ENCODE measurements at regions not wholly inside any gene's neighbourhood (a gene's known extent, or its start where the extent isn't known, plus 50 kb on each side); places are given as distances from the start of the nearest gene placed in this dataset.

DNA sequence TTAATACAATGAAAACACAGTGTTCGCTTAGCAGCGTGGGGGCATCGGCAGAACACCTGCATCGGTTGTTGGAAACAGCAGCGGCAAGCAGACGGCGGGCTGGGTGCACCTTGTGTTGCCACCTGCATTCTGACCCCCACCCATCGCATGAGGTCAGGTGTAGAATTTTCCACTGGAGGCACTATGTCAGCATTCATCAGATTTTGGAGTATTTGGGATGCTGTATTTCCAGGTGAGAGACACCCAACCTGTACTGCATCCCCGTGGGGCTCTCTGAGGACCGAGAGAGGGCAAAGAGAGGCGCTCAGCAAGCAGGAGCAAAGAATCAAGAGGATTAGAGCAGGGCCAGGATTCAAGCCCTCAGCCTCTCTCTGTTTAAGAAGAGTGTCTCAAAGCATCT is 116.4 kb upstream of the MGMT start:
- POLR2A ChIA-PET = no interaction called here
- no TSS peak for BruUV-seq (replicated peaks)
- FAIRE-seq (no peak), ATAC-seq (no peak), DNase-seq (ENCODE audit: extremely low read depth in 1 of 4, low spot score in 3 of 4) (no peak)
- CTCF ChIA-PET (ENCODE audit: low intra/inter-chr PET ratio) = no interaction called here
- WGBS (ENCODE audit: insufficient coverage, low coverage, missing lambda C conversion rate) = 0% methylated on average over 11 of the region's 11 CpGs
- no peak overlapping the region for H2AFZ ChIP-seq (ENCODE audit: low read depth, low read length)
- H3K9me3 ChIP-seq (replicated peaks; ENCODE audit: control insufficient read depth, insufficient read depth, low read depth, low read length) = no peaks in the 10 kb centered on the region
- H3K9ac ChIP-seq (ENCODE audit: insufficient read depth in 1 of 2, low read depth in 2 of 2, low read length in 2 of 2) = no peak overlapping the region
- no peaks in the 10 kb centered on the region for H3K4me1 ChIP-seq (replicated peaks in 1 of 2; ENCODE audit: control insufficient read depth in 2 of 2, insufficient read depth in 2 of 2, low read length in 2 of 2)
- TF ChIP-seq RB1 (IDR thresholded peaks at IDR 0.05; ENCODE audit: low read depth) (no peak), MBD1 (CRISPR knock-in tag; IDR thresholded peaks at IDR 0.05) (no peak), ZNF23 (CRISPR knock-in tag; IDR thresholded peaks at IDR 0.05) (no peak), BRD9 (IDR thresholded peaks at IDR 0.05; ENCODE audit: low read depth, partially characterized antibody) (no peak), TRIM24 (IDR thresholded peaks at IDR 0.05) (no peak), KAT8 (IDR thresholded peaks at IDR 0.05; ENCODE audit: low read depth) (no peak), RUNX1 (IDR thresholded peaks at IDR 0.05; ENCODE audit: low read depth) (no peak), ZNF76 (CRISPR knock-in tag; IDR thresholded peaks at IDR 0.05; ENCODE audit: borderline replicate concordance) (no peak), NCOA2 (IDR thresholded peaks at IDR 0.05; ENCODE audit: partially characterized antibody in 2 of 2) (no peak)
- TF ChIP-seq, protein P1, sequence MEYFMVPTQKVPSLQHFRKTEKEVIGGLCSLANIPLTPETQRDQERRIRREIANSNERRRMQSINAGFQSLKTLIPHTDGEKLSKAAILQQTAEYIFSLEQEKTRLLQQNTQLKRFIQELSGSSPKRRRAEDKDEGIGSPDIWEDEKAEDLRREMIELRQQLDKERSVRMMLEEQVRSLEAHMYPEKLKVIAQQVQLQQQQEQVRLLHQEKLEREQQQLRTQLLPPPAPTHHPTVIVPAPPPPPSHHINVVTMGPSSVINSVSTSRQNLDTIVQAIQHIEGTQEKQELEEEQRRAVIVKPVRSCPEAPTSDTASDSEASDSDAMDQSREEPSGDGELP (CRISPR knock-in tag; IDR thresholded peaks at IDR 0.05; ENCODE audit: borderline replicate concordance) = no peak
- TF ChIP-seq, protein P2, sequence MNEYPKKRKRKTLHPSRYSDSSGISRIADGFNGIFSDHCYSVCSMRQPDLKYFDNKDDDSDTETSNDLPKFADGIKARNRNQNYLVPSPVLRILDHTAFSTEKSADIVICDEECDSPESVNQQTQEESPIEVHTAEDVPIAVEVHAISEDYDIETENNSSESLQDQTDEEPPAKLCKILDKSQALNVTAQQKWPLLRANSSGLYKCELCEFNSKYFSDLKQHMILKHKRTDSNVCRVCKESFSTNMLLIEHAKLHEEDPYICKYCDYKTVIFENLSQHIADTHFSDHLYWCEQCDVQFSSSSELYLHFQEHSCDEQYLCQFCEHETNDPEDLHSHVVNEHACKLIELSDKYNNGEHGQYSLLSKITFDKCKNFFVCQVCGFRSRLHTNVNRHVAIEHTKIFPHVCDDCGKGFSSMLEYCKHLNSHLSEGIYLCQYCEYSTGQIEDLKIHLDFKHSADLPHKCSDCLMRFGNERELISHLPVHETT (CRISPR knock-in tag; conservative IDR thresholded peaks at IDR 0.05 in 1 of 2, IDR thresholded peaks at IDR 0.05 in 1 of 2) = no peak
- no peak overlapping the region for H3K4me2 ChIP-seq (ENCODE audit: insufficient read depth, low read length)
- H3K27me3 ChIP-seq (ENCODE audit: control insufficient read depth in 2 of 2, insufficient read depth in 2 of 2, low read length in 2 of 2) = peaks cover 0 to 10% of the 10 kb centered on the region in 2 experiments; a peak in 2 of 5 replicates
- no peaks in the 10 kb centered on the region for H3K79me2 ChIP-seq (ENCODE audit: control insufficient read depth, insufficient read depth, low read length)
- H3K4me3 ChIP-seq = no peak overlapping the region
- intact Hi-C loops (cut with micrococcal nuclease) (no loop called here), in situ Hi-C loops (cut with MboI) (no loop called here)
- no peak overlapping the region for H3K27ac ChIP-seq (ENCODE audit: extremely low read depth, low read depth, low read length)
- no peaks in the 10 kb centered on the region for H3K36me3 ChIP-seq (ENCODE audit: control insufficient read depth, insufficient read depth, low read length)
- no peaks in the 10 kb centered on the region for H4K20me1 ChIP-seq (replicated peaks; ENCODE audit: control insufficient read depth, insufficient read depth, low read length)
- no peaks in the 10 kb centered on the region for H3K9me1 ChIP-seq (ENCODE audit: control insufficient read depth, insufficient read depth, low read length)

All from K562 (cell line).